ENCODE measurements at regions not wholly inside any gene's neighbourhood (a gene's known extent, or its start where the extent isn't known, plus 50 kb on each side); places are given as distances from the start of the nearest gene placed in this dataset.

DNA sequence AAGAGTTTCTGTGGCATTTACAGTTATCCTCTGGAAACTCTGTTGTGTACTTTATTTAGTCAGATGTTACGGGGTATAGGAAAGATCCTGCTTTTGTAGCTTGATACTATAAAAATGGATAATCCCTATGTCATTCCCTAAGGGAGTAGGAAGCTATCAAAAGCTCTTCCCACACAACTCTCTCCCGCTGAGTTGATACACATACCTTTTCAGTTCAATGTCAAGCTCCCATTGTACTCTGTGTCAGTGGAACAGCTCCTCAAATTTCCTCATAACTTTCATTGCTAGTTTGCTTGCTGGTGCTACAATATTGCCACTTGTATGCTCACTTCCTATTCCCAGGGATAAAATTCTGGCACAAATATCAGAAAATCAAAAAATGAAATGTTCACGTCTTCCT, 893.3 kb upstream of the GBE1 start:
- TF ChIP-seq, protein P1, sequence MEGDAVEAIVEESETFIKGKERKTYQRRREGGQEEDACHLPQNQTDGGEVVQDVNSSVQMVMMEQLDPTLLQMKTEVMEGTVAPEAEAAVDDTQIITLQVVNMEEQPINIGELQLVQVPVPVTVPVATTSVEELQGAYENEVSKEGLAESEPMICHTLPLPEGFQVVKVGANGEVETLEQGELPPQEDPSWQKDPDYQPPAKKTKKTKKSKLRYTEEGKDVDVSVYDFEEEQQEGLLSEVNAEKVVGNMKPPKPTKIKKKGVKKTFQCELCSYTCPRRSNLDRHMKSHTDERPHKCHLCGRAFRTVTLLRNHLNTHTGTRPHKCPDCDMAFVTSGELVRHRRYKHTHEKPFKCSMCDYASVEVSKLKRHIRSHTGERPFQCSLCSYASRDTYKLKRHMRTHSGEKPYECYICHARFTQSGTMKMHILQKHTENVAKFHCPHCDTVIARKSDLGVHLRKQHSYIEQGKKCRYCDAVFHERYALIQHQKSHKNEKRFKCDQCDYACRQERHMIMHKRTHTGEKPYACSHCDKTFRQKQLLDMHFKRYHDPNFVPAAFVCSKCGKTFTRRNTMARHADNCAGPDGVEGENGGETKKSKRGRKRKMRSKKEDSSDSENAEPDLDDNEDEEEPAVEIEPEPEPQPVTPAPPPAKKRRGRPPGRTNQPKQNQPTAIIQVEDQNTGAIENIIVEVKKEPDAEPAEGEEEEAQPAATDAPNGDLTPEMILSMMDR (IDR thresholded peaks at IDR 0.05), result no peak
- no peak for TF ChIP-seq POLR2AphosphoS5 (IDR thresholded peaks at IDR 0.05)
- TF ChIP-seq POLR2A (IDR thresholded peaks at IDR 0.05), result no peak
- TF ChIP-seq EP300 (IDR thresholded peaks at IDR 0.05), result no peak

Measured in upper lobe of left lung (tissue), 4 donors.